ENCODE measurements at regions not wholly inside any gene's neighbourhood (a gene's known extent, or its start where the extent isn't known, plus 50 kb on each side); places are given as distances from the start of the nearest gene placed in this dataset.

DNA sequence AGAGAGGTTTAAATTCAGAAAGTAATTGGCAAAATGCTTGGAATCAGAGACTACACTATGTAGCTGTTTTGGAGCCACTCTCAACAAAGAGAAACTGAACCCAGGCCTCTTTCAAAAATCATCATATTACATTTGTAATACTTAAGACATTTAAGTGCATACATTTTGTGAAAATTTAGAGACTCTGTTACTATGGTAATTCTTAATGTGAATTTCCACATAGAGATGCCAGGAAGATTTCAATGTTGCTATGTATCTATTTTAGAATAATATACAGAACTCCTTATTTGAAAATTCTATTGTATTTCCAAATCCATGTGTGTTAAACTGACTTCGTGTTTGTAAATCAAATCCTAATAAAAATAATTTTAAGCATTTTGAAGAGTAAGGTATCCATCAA is 1260.9 kb upstream of the C9orf72 start:
- TF ChIP-seq CTCF (conservative IDR thresholded peaks at IDR 0.05), result no peak
- TF ChIP-seq EZH2 (IDR thresholded peaks at IDR 0.05; ENCODE audit: low read depth), result no peak

Measured in PC-9 (cell line).